WTC11 (cell line): ENCODE measurements at regions not wholly inside any gene's neighbourhood (a gene's known extent, or its start where the extent isn't known, plus 50 kb on each side); places are given as distances from the start of the nearest gene placed in this dataset.

Experiments
- ATAC-seq: fragments of 200-7000 bp; cut with Tn5 transposase; 2 replicates; pipeline ENCODE4 v1.10.0; 2021; ENCODE audit warnings: mild to moderate bottlenecking, moderate library complexity
- CTCF ChIA-PET: fragments of 300-600 bp; sonication (Branson Sonifier 250); formaldehyde crosslinking; loops from one replicate; lab custom pipeline; 2021; ENCODE audit warnings: antibody characterized with exemption; lab: Charles Lee
- POLR2A ChIA-PET: fragments of 350-600 bp; sonication (Branson Sonifier 250); formaldehyde crosslinking; loops from one replicate; lab custom pipeline; 2021; ENCODE audit warnings: antibody characterized with exemption; lab: Charles Lee
- DNase-seq: peaks from one replicate; pipeline ENCODE4 v3.0.0; 2021; ENCODE audit warnings: low spot score
- H3K27ac Mint-ChIP-seq: 2 replicates; pipeline ENCODE4 v1.8.0; 2021; ENCODE audit warnings: mixed read lengths
- H3K27me3 Mint-ChIP-seq: 2 replicates; pipeline ENCODE4 v1.8.0; 2021; ENCODE audit warnings: low read depth, mild to moderate bottlenecking, moderate library complexity, mixed read lengths
- H3K36me3 Mint-ChIP-seq: 2 replicates; pipeline ENCODE4 v1.8.0; 2021; ENCODE audit warnings: mixed read lengths
- H3K4me1 Mint-ChIP-seq: 2 replicates; pipeline ENCODE4 v1.8.0; 2022; ENCODE audit warnings: mixed read lengths
- H3K4me3 Mint-ChIP-seq: 2 replicates; pipeline ENCODE4 v1.8.0; 2021; ENCODE audit warnings: mild to moderate bottlenecking, moderate library complexity, mixed read lengths
- H3K9me3 Mint-ChIP-seq: 2 replicates; pipeline ENCODE4 v1.8.0; 2021; ENCODE audit warnings: mixed read lengths
- IRF2 ChIP-seq: sonication (generic); formaldehyde crosslinking; IDR thresholded peaks from 2 replicates; pipeline ENCODE4 v1.8.0; 2022; ENCODE audit warnings: low read depth, missing genetic modification reagents, borderline replicate concordance
- SP1 ChIP-seq: sonication (generic); formaldehyde crosslinking; conservative IDR thresholded peaks from 2 replicates; pipeline ENCODE4 v1.8.1; 2022; ENCODE audit warnings: missing genetic modification reagents
- ZNF263 ChIP-seq: sonication (generic); formaldehyde crosslinking; IDR thresholded peaks from 2 replicates; pipeline ENCODE4 v1.8.1; 2022; ENCODE audit warnings: low read depth, mild to moderate bottlenecking, moderate library complexity, missing genetic modification reagents
- TF ChIP-seq, protein P1 (sequence below): sonication (generic); formaldehyde crosslinking; IDR thresholded peaks from 2 replicates; pipeline ENCODE4 v1.8.1; 2023; ENCODE audit warnings: mild to moderate bottlenecking, missing genetic modification reagents, borderline replicate concordance
- TF ChIP-seq, protein P2 (sequence below): sonication (generic); formaldehyde crosslinking; IDR thresholded peaks from 2 replicates; pipeline ENCODE4 v1.8.0; 2022; ENCODE audit warnings: mild to moderate bottlenecking, missing genetic modification reagents
- TF ChIP-seq, protein P3 (sequence below): sonication (generic); formaldehyde crosslinking; conservative IDR thresholded peaks from 2 replicates; pipeline ENCODE4 v1.8.1; 2022; ENCODE audit warnings: mild to moderate bottlenecking, missing genetic modification reagents
- TF ChIP-seq, protein P4 (sequence below): sonication (generic); formaldehyde crosslinking; IDR thresholded peaks from 2 replicates; pipeline ENCODE4 v1.8.0; 2023; ENCODE audit warnings: missing genetic modification reagents, mild to moderate bottlenecking, borderline replicate concordance
- TF ChIP-seq, protein P5 (sequence below): fragments of 250-450 bp; sonication (Bioruptor Pico); IDR thresholded peaks from 2 replicates; pipeline ENCODE4 v1.9.0; 2021; ENCODE audit warnings: mild to moderate bottlenecking
- TF ChIP-seq, protein P6 (sequence below): fragments of 250-450 bp; sonication (Bioruptor Pico); IDR thresholded peaks from 2 replicates; pipeline ENCODE4 v1.8.0; 2021; ENCODE audit warnings: mild to moderate bottlenecking
- TF ChIP-seq, protein P7 (sequence below): sonication (generic); formaldehyde crosslinking; IDR thresholded peaks from 2 replicates; pipeline ENCODE4 v1.8.1; 2023; ENCODE audit warnings: mild to moderate bottlenecking, missing genetic modification reagents, moderate library complexity

DNA sequence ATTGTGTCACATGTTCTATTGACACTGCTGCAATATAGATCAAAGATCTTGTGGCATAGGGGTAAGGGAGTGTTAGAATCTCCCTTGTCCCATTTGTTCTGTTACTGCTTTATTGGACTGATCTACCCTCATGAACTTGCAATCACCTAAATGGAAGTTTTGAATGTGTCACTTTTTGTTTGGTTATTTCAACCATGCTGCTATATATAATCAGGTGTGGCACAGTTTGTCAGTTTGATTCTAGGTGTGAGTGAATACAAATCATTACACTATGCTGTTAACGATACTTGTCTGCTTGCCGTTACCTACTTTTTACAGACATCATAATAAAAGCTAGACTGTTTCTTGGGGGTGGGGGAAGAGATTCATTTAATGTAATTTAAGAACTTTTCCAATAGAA is 82.6 kb downstream of the MAB21L3 start (continued):
- TF ChIP-seq, protein P1, sequence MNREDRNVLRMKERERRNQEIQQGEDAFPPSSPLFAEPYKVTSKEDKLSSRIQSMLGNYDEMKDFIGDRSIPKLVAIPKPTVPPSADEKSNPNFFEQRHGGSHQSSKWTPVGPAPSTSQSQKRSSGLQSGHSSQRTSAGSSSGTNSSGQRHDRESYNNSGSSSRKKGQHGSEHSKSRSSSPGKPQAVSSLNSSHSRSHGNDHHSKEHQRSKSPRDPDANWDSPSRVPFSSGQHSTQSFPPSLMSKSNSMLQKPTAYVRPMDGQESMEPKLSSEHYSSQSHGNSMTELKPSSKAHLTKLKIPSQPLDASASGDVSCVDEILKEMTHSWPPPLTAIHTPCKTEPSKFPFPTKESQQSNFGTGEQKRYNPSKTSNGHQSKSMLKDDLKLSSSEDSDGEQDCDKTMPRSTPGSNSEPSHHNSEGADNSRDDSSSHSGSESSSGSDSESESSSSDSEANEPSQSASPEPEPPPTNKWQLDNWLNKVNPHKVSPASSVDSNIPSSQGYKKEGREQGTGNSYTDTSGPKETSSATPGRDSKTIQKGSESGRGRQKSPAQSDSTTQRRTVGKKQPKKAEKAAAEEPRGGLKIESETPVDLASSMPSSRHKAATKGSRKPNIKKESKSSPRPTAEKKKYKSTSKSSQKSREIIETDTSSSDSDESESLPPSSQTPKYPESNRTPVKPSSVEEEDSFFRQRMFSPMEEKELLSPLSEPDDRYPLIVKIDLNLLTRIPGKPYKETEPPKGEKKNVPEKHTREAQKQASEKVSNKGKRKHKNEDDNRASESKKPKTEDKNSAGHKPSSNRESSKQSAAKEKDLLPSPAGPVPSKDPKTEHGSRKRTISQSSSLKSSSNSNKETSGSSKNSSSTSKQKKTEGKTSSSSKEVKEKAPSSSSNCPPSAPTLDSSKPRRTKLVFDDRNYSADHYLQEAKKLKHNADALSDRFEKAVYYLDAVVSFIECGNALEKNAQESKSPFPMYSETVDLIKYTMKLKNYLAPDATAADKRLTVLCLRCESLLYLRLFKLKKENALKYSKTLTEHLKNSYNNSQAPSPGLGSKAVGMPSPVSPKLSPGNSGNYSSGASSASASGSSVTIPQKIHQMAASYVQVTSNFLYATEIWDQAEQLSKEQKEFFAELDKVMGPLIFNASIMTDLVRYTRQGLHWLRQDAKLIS = no peak
- TF ChIP-seq, protein P2, sequence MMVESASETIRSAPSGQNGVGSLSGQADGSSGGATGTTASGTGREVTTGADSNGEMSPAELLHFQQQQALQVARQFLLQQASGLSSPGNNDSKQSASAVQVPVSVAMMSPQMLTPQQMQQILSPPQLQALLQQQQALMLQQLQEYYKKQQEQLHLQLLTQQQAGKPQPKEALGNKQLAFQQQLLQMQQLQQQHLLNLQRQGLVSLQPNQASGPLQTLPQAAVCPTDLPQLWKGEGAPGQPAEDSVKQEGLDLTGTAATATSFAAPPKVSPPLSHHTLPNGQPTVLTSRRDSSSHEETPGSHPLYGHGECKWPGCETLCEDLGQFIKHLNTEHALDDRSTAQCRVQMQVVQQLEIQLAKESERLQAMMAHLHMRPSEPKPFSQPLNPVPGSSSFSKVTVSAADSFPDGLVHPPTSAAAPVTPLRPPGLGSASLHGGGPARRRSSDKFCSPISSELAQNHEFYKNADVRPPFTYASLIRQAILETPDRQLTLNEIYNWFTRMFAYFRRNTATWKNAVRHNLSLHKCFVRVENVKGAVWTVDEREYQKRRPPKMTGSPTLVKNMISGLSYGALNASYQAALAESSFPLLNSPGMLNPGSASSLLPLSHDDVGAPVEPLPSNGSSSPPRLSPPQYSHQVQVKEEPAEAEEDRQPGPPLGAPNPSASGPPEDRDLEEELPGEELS = no peak
- TF ChIP-seq, protein P3, sequence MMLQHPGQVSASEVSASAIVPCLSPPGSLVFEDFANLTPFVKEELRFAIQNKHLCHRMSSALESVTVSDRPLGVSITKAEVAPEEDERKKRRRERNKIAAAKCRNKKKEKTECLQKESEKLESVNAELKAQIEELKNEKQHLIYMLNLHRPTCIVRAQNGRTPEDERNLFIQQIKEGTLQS (CRISPR knock-in tag) = no peak

DNA sequence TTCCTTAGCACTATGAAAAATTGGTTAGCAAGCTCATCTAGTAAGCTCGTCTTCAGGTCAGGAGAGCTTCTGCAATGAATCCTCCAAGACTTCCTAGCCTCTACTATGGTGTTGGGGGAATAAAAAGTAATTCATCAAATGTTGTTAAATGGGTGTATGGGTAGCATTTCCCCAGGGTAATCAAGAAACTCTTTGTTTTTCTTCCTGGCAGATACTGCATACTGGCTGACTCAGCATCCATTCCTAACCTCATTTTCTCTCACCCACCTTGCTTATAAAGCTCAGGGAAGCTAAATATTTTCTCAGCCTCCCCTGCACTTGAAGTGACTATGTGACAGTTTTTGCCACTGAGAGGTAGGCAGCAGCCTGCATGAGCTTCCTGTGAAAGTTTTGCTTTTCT is 83.4 kb downstream of the MAB21L3 start:
- Mint-ChIP-seq H3K36me3 (no peaks in the 10 kb centered on the region), H3K27me3 (no peaks in the 10 kb centered on the region), H3K4me3 (no peak overlapping the region), H3K27ac (no peak overlapping the region), H3K9me3 (peaks cover 5% of the 10 kb centered on the region; the same call in 1 of the 2 replicates), H3K4me1 (0 out of 2 replicates have a peak, but pooled peaks cover 5% of the 10 kb centered on the region)
- POLR2A ChIA-PET = no interaction called here
- ATAC-seq (no peak), DNase-seq (no peak)
- TF ChIP-seq IRF2 (CRISPR knock-in tag) = no peak
- TF ChIP-seq, protein P4, sequence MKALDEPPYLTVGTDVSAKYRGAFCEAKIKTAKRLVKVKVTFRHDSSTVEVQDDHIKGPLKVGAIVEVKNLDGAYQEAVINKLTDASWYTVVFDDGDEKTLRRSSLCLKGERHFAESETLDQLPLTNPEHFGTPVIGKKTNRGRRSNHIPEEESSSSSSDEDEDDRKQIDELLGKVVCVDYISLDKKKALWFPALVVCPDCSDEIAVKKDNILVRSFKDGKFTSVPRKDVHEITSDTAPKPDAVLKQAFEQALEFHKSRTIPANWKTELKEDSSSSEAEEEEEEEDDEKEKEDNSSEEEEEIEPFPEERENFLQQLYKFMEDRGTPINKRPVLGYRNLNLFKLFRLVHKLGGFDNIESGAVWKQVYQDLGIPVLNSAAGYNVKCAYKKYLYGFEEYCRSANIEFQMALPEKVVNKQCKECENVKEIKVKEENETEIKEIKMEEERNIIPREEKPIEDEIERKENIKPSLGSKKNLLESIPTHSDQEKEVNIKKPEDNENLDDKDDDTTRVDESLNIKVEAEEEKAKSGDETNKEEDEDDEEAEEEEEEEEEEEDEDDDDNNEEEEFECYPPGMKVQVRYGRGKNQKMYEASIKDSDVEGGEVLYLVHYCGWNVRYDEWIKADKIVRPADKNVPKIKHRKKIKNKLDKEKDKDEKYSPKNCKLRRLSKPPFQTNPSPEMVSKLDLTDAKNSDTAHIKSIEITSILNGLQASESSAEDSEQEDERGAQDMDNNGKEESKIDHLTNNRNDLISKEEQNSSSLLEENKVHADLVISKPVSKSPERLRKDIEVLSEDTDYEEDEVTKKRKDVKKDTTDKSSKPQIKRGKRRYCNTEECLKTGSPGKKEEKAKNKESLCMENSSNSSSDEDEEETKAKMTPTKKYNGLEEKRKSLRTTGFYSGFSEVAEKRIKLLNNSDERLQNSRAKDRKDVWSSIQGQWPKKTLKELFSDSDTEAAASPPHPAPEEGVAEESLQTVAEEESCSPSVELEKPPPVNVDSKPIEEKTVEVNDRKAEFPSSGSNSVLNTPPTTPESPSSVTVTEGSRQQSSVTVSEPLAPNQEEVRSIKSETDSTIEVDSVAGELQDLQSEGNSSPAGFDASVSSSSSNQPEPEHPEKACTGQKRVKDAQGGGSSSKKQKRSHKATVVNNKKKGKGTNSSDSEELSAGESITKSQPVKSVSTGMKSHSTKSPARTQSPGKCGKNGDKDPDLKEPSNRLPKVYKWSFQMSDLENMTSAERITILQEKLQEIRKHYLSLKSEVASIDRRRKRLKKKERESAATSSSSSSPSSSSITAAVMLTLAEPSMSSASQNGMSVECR (CRISPR knock-in tag) = no peak
- TF ChIP-seq, protein P5, sequence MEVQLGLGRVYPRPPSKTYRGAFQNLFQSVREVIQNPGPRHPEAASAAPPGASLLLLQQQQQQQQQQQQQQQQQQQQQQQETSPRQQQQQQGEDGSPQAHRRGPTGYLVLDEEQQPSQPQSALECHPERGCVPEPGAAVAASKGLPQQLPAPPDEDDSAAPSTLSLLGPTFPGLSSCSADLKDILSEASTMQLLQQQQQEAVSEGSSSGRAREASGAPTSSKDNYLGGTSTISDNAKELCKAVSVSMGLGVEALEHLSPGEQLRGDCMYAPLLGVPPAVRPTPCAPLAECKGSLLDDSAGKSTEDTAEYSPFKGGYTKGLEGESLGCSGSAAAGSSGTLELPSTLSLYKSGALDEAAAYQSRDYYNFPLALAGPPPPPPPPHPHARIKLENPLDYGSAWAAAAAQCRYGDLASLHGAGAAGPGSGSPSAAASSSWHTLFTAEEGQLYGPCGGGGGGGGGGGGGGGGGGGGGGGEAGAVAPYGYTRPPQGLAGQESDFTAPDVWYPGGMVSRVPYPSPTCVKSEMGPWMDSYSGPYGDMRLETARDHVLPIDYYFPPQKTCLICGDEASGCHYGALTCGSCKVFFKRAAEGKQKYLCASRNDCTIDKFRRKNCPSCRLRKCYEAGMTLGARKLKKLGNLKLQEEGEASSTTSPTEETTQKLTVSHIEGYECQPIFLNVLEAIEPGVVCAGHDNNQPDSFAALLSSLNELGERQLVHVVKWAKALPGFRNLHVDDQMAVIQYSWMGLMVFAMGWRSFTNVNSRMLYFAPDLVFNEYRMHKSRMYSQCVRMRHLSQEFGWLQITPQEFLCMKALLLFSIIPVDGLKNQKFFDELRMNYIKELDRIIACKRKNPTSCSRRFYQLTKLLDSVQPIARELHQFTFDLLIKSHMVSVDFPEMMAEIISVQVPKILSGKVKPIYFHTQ (CRISPR knock-in tag) = no peak
- CTCF ChIA-PET = no interaction called here

DNA sequence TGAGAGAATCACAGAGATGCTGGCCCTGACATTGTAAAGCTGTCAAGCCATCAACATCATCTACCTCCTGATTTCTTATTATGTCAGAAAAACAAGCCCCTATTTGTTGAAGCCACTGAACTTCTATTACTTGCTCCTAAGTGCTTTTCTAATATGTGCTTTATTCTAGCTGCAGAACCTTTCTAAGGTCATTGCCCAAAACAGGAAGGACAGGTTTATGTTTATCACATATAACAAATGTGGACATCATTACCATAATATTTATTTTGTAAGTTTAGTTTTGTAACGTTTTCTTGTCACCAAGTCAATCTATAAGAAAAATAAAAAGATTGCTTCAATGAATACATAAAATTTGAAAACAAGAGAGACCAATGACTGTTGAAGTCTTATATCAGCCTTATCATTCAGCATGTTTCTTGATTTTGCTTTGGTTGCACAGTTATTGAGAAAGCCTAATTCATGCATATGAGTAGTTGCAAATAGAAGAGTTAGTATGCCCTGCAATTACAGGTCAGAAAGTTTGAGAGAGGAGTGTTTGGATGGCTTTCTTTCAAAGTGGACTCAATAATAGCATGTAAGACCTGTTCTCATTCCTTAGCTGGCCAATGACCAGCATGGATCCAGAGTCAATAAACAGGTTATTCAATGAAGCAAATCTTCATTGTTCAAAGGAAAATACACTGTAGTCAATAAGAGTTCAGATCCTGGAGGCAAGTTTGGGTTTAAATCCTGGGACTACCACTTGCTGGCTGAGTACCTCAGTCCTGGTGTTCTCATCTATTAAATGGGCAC is 84.1 kb downstream of the MAB21L3 start:
- Mint-ChIP-seq H3K27me3 (no peaks in the 10 kb centered on the region), H3K4me3 (no peak overlapping the region), H3K27ac (no peak overlapping the region), H3K9me3 (peaks cover 5% of the 10 kb centered on the region; the same call in 1 of the 2 replicates), H3K4me1 (0 out of 2 replicates have a peak, but pooled peaks cover 5% of the 10 kb centered on the region), H3K36me3 (no peaks in the 10 kb centered on the region)
- ChIA-PET CTCF (no interaction called here), POLR2A (no interaction called here)
- DNase-seq (no peak), ATAC-seq (no peak)
- TF ChIP-seq, protein P6, sequence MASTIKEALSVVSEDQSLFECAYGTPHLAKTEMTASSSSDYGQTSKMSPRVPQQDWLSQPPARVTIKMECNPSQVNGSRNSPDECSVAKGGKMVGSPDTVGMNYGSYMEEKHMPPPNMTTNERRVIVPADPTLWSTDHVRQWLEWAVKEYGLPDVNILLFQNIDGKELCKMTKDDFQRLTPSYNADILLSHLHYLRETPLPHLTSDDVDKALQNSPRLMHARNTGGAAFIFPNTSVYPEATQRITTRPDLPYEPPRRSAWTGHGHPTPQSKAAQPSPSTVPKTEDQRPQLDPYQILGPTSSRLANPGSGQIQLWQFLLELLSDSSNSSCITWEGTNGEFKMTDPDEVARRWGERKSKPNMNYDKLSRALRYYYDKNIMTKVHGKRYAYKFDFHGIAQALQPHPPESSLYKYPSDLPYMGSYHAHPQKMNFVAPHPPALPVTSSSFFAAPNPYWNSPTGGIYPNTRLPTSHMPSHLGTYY = no peak
- TF ChIP-seq, protein P1 = no peak
- TF ChIP-seq, protein P7, sequence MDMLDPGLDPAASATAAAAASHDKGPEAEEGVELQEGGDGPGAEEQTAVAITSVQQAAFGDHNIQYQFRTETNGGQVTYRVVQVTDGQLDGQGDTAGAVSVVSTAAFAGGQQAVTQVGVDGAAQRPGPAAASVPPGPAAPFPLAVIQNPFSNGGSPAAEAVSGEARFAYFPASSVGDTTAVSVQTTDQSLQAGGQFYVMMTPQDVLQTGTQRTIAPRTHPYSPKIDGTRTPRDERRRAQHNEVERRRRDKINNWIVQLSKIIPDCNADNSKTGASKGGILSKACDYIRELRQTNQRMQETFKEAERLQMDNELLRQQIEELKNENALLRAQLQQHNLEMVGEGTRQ (CRISPR knock-in tag) = no peak
- no peak for TF ChIP-seq SP1 (CRISPR knock-in tag)
- TF ChIP-seq ZNF263 (CRISPR knock-in tag) = no peak
